K562 (cell line): ENCODE measurements at regions not wholly inside any gene's neighbourhood (a gene's known extent, or its start where the extent isn't known, plus 50 kb on each side); places are given as distances from the start of the nearest gene placed in this dataset.

ENCODE experiments used
- ATAC-seq: fragments of 200-7000 bp; cut with Tn5 transposase; 3 replicates; pipeline ENCODE4 v1.9.1; 2020; ENCODE audit warnings: moderate library complexity
- BruUV-seq: library from RNA; stranded (reverse); fragments of 400-500 nt; replicated peaks from 2 replicates; lab custom pipeline; 2021; lab: Mats Ljungman, UMichigan
- CTCF ChIA-PET: fragments of 300-600 bp; formaldehyde crosslinking; extraction: SDS; loops from one replicate; lab custom pipeline; 2021; ENCODE audit warnings: low intra/inter-chr PET ratio; lab: Yijun Ruan, JAX
- POLR2A ChIA-PET: fragments of 300-600, 350-650 bp; sonication (Branson Sonifier 250); formaldehyde crosslinking; extraction: SDS; loops from one replicate; lab custom pipeline; 2021; ENCODE audit warnings: antibody characterized with exemption, inconsistent platforms; lab: Yijun Ruan, JAX
- DNase-seq, 4 experiments: peaks; one replicate each; pipeline versions ENCODE4 v3.0.0 to v3.0.0-alpha.2; 2011 to 2018; ENCODE audit warnings: low spot score in 3 of 4, mixed read lengths in 3 of 4; ENCODE audit errors: extremely low read depth in 1 of 4
- FAIRE-seq: peaks from 2 replicates; lab custom pipeline; 2011; peaks lifted over from hg19 to GRCh38; lab: Jason Lieb, UNC
- H2AFZ ChIP-seq: 2 replicates; pipeline ENCODE4 v1.6.0; 2011; ENCODE audit warnings: low read depth, low read length, control low read depth, inconsistent platforms
- H3K27ac ChIP-seq: fragments of 200-600 bp; 3 replicates; pipeline ENCODE4 v1.8.0; 2011; ENCODE audit warnings: low read depth, mild to moderate bottlenecking, control low read depth, inconsistent platforms, low read length, moderate library complexity, mixed read lengths; ENCODE audit errors: extremely low read depth
- H3K27me3 ChIP-seq, 2 experiments: fragments of 300-600 bp in 1 of 2; 2 replicates in 1 of 2; 3 replicates in 1 of 2; pipeline versions ENCODE4 v1.6.0 to v1.8.0; 2011; ENCODE audit warnings: inconsistent platforms in 2 of 2, low read length in 2 of 2, mild to moderate bottlenecking in 1 of 2, mixed read lengths in 1 of 2, moderate library complexity in 1 of 2; ENCODE audit not compliant: control insufficient read depth in 2 of 2, insufficient read depth in 2 of 2
- H3K36me3 ChIP-seq: fragments of 300-600 bp; 3 replicates; pipeline ENCODE4 v1.8.0; 2011; ENCODE audit warnings: mild to moderate bottlenecking, low read length, inconsistent platforms; ENCODE audit not compliant: control insufficient read depth, insufficient read depth
- H3K4me1 ChIP-seq, 2 experiments: fragments of 200-600 bp in 1 of 2; replicated peaks in 1 of 2; 2 replicates in 1 of 2; 3 replicates in 1 of 2; pipeline versions ENCODE4 v1.5.1 to v1.8.0; 2011; ENCODE audit warnings: inconsistent platforms in 2 of 2, low read length in 2 of 2, mild to moderate bottlenecking in 1 of 2, mixed read lengths in 1 of 2, moderate library complexity in 1 of 2; ENCODE audit not compliant: control insufficient read depth in 2 of 2, insufficient read depth in 2 of 2
- H3K4me2 ChIP-seq: 2 replicates; pipeline ENCODE4 v1.6.1; 2011; ENCODE audit warnings: low read length, control low read depth, inconsistent platforms, mixed read lengths; ENCODE audit not compliant: insufficient read depth
- H3K4me3 ChIP-seq: fragments of 200-600 bp; sonication (generic), shearing (Covaris generic); 2 replicates; pipeline ENCODE4 v1.5.1; 2016; ENCODE audit warnings: control low read depth, inconsistent platforms
- H3K79me2 ChIP-seq: fragments of 200-600 bp; 3 replicates; pipeline ENCODE4 v1.8.0; 2011; ENCODE audit warnings: low read length, inconsistent platforms; ENCODE audit not compliant: control insufficient read depth, insufficient read depth
- H3K9ac ChIP-seq, 2 experiments: 2 replicates each; pipeline versions ENCODE4 v1.6.0 to v1.6.1; 2011; ENCODE audit warnings: low read depth in 2 of 2, low read length in 2 of 2, control low read depth in 1 of 2, inconsistent platforms in 1 of 2, mild to moderate bottlenecking in 1 of 2, mixed read lengths in 1 of 2; ENCODE audit not compliant: insufficient read depth in 1 of 2
- H3K9me1 ChIP-seq: one replicate; pipeline ENCODE4 v1.6.0; 2011; ENCODE audit warnings: inconsistent platforms, mild to moderate bottlenecking, low read length, moderate library complexity; ENCODE audit not compliant: control insufficient read depth, insufficient read depth
- H3K9me3 ChIP-seq: replicated peaks from 2 replicates; pipeline ENCODE4 v1.5.1; 2011; ENCODE audit warnings: low read depth, low read length, inconsistent platforms; ENCODE audit not compliant: control insufficient read depth, insufficient read depth
- H4K20me1 ChIP-seq: replicated peaks from 2 replicates; pipeline ENCODE4 v1.6.1; 2011; ENCODE audit warnings: low read length, inconsistent platforms, mixed read lengths; ENCODE audit not compliant: control insufficient read depth, insufficient read depth
- ADNP ChIP-seq: fragments of 200-800 bp; sonication (Bioruptor generic); IDR thresholded peaks from 2 replicates; pipeline ENCODE4 v1.6.1; 2016; ENCODE audit warnings: missing genetic modification characterization, missing compliant biosample characterization
- CEBPZ ChIP-seq: fragments of 150-350 bp; IDR thresholded peaks from 2 replicates; pipeline ENCODE4 v1.6.1; 2014; ENCODE audit warnings: low read depth, mild to moderate bottlenecking, low read length, borderline replicate concordance
- DPF2 ChIP-seq: fragments of 450-650 bp; IDR thresholded peaks from 2 replicates; pipeline ENCODE4 v1.6.1; 2016
- FOS ChIP-seq: IDR thresholded peaks from 3 replicates; pipeline ENCODE4 v1.6.1; 2011; ENCODE audit not compliant: insufficient read length; ENCODE audit errors: extremely low read depth
- HDAC3 ChIP-seq: fragments of 450-650 bp; IDR thresholded peaks from 2 replicates; pipeline ENCODE4 v1.6.1; 2018; ENCODE audit warnings: borderline replicate concordance, mild to moderate bottlenecking, moderate library complexity; ENCODE audit not compliant: partially characterized antibody
- MTA3 ChIP-seq: fragments of 450-650 bp; formaldehyde crosslinking; IDR thresholded peaks from 2 replicates; pipeline ENCODE4 v1.6.1; 2017; ENCODE audit warnings: mild to moderate bottlenecking, borderline replicate concordance
- NR2C1 ChIP-seq, 2 experiments: fragments of 450-650 bp; IDR thresholded peaks; 2 replicates each; pipeline ENCODE4 v1.6.1; 2017; ENCODE audit warnings: mild to moderate bottlenecking in 2 of 2, antibody characterized with exemption in 1 of 2, inconsistent platforms in 1 of 2, missing compliant biosample characterization in 1 of 2, missing genetic modification characterization in 1 of 2
- RAD51 ChIP-seq: fragments of 450-650 bp; IDR thresholded peaks from 2 replicates; pipeline ENCODE4 v1.7.1; 2016; ENCODE audit warnings: low read depth, mild to moderate bottlenecking, borderline replicate concordance
- SIN3B ChIP-seq: fragments of 450-650 bp; IDR thresholded peaks from 2 replicates; pipeline ENCODE4 v1.6.1; 2017; ENCODE audit warnings: low read depth, mild to moderate bottlenecking, moderate library complexity
- TARDBP ChIP-seq: fragments of 450-650 bp; IDR thresholded peaks from 2 replicates; pipeline ENCODE4 v1.6.1; 2016
- TCF7L2 ChIP-seq: fragments of 150-350 bp; IDR thresholded peaks from 2 replicates; pipeline ENCODE4 v1.6.1; 2016; ENCODE audit warnings: low read depth, mild to moderate bottlenecking, low read length, moderate library complexity
- YY1 ChIP-seq, 3 experiments: IDR thresholded peaks; 2 replicates each; pipeline ENCODE4 v1.6.1; 2011; ENCODE audit warnings: low read length in 2 of 3, mild to moderate bottlenecking in 2 of 3, moderate library complexity in 2 of 3, borderline replicate concordance in 1 of 3, control low read depth in 1 of 3, low read depth in 1 of 3; ENCODE audit not compliant: insufficient read depth in 3 of 3, insufficient replicate concordance in 2 of 3, control insufficient read depth in 1 of 3, insufficient read length in 1 of 3; ENCODE audit errors: extremely low read depth in 1 of 3
- ZNF740 ChIP-seq, 3 experiments: fragments of 200-800 bp in 1 of 3; sonication (Bioruptor generic) in 1 of 3; sonication (generic) in 1 of 3; formaldehyde crosslinking in 1 of 3; IDR thresholded peaks; 2 replicates each; pipeline versions ENCODE4 v1.6.1 to v1.8.0; 2016 to 2022; ENCODE audit warnings: mild to moderate bottlenecking in 2 of 3, missing compliant biosample characterization in 2 of 3, missing genetic modification characterization in 2 of 3, missing genetic modification reagents in 1 of 3
- ZNF764 ChIP-seq: fragments of 250-450 bp; sonication (Bioruptor Pico); IDR thresholded peaks from 2 replicates; pipeline ENCODE4 v1.4.0; 2020; ENCODE audit warnings: low read depth, mild to moderate bottlenecking, moderate library complexity
- WGBS: fragments of 100-300 bp; shearing (Covaris generic); methylation state at CpG from one replicate; pipeline ENCODE4 v1.1.6; 2016; ENCODE audit warnings: low coverage, mixed read lengths; ENCODE audit not compliant: insufficient coverage; ENCODE audit errors: missing lambda C conversion rate; 5-methylcytosine and 5-hydroxymethylcytosine counted together
- in situ Hi-C: fragments of 300-500 bp; cut with MboI; formaldehyde crosslinking; loops from 4 replicates; pipeline ENCODE4 v1.15.0; 2018; ENCODE audit warnings: inconsistent platforms, mixed read lengths
- intact Hi-C: fragments of 100-400 bp; cut with micrococcal nuclease; formaldehyde crosslinking; loops from 2 replicates; pipeline ENCODE4 v1.14.2; 2022
- TF ChIP-seq, protein P1 (sequence below): fragments of 450-650 bp; IDR thresholded peaks from 2 replicates; pipeline ENCODE4 v1.6.1; 2017; ENCODE audit warnings: mild to moderate bottlenecking, moderate library complexity

GRCh38 chr20:57829336-57829735 is 119.5 kb upstream of the PMEPA1 start (continued):
- TF ChIP-seq CEBPZ (no peak), ADNP (tag) (no peak), TCF7L2 (no peak), DPF2 (no peak)
- TF ChIP-seq, protein P1, sequence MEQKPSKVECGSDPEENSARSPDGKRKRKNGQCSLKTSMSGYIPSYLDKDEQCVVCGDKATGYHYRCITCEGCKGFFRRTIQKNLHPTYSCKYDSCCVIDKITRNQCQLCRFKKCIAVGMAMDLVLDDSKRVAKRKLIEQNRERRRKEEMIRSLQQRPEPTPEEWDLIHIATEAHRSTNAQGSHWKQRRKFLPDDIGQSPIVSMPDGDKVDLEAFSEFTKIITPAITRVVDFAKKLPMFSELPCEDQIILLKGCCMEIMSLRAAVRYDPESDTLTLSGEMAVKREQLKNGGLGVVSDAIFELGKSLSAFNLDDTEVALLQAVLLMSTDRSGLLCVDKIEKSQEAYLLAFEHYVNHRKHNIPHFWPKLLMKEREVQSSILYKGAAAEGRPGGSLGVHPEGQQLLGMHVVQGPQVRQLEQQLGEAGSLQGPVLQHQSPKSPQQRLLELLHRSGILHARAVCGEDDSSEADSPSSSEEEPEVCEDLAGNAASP = no peak
- TF ChIP-seq, all 486 proteins: peak for 0

DNA sequence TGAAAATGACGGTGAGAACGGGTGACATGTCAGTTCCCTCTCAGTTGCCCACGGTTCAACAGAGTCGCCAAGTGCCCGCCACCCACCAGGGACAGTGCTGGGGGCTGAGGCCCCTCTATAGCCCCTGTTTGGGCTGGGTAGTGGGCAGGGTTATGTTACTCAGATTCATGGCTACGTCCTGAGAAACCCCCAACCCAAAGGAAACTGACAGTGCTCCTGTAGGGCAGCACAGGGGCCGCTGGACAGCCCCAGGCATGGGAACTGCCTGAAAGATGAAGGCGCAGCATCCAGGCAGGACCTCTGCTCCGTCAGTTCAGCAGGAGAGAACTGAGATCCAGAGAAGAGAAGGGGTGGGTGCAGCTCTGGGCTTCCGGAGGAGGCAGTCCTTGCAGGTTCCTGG is 118.9 kb upstream of the PMEPA1 start:
- ATAC-seq = no peak
- POLR2A ChIA-PET = interaction anchor here (0.7 to 1.0 kb wide), 2 partner anchors 12 to 40 kb away, joined by 3 to 4 read pairs; no protein-coding TSS in a partner anchor
- WGBS = 0% methylated on average over 10 of the region's 10 CpGs
- Histone ChIP-seq H3K27me3 (peaks cover 13 to 43% of the 10 kb centered on the region in 2 experiments; a peak in 3 of 5 replicates), H4K20me1 (0 out of 2 replicates have a peak, but pooled peaks cover 7% of the 10 kb centered on the region), H3K27ac (no peak overlapping the region), H3K4me2 (no peak overlapping the region), H3K36me3 (no peaks in the 10 kb centered on the region), H3K9me1 (no peaks in the 10 kb centered on the region), H3K4me1 (no peaks in the 10 kb centered on the region), H3K4me3 (no peak overlapping the region), H3K9ac (no peak overlapping the region), H3K9me3 (no peaks in the 10 kb centered on the region), H3K79me2 (no peaks in the 10 kb centered on the region), H2AFZ (no peak overlapping the region)
- no TSS peak for BruUV-seq
- CTCF ChIA-PET = no interaction called here
- no peak for DNase-seq
- in situ Hi-C loops (no loop called here), intact Hi-C loops (no loop called here)
- no peak for FAIRE-seq
- TF ChIP-seq RAD51 = no peak
- TF ChIP-seq YY1 (IDR thresholded peaks at IDR 0.05; ENCODE audit: borderline replicate concordance in 1 of 3, control insufficient read depth in 1 of 3, extremely low read depth in 1 of 3, insufficient read depth in 3 of 3, insufficient read length in 1 of 3, insufficient replicate concordance in 2 of 3, low read depth in 1 of 3, low read length in 2 of 3) = no peak
- TF ChIP-seq FOS = no peak
- TF ChIP-seq NR2C1 (IDR thresholded peaks at IDR 0.05) = no peak
- no peak for TF ChIP-seq NR2C1 (tag; IDR thresholded peaks at IDR 0.05)
- TF ChIP-seq TARDBP = no peak
- TF ChIP-seq MTA3 = no peak
- TF ChIP-seq SIN3B = no peak
- TF ChIP-seq HDAC3 = no peak
- no peak for TF ChIP-seq ZNF764
- TF ChIP-seq ZNF740 (CRISPR knock-in tag; IDR thresholded peaks at IDR 0.05) = no peak
- no peak for TF ChIP-seq ZNF740 (tag; IDR thresholded peaks at IDR 0.05)
